ENCODE measurements at regions not wholly inside any gene's neighbourhood (a gene's known extent, or its start where the extent isn't known, plus 50 kb on each side); places are given as distances from the start of the nearest gene placed in this dataset.

- DNase-seq (ENCODE audit: insufficient read length, low spot score) (no peak), FAIRE-seq (no peak)
- TF ChIP-seq CTCF (IDR thresholded peaks at IDR 0.05; ENCODE audit: insufficient read depth, missing control alignments): no peak
Observed at GRCh38 chr11:104736502-104736901, 161.8 kb downstream of the CASP12 start.

- FAIRE-seq (no peak), DNase-seq (ENCODE audit: insufficient read length, low spot score) (no peak)
- no peak for TF ChIP-seq CTCF (IDR thresholded peaks at IDR 0.05; ENCODE audit: insufficient read depth, missing control alignments)
Observed at GRCh38 chr11:104734998-104735397, 163.3 kb downstream of the CASP12 start.

- FAIRE-seq (no peak), DNase-seq (ENCODE audit: insufficient read length, low spot score) (no peak)
- TF ChIP-seq CTCF (IDR thresholded peaks at IDR 0.05; ENCODE audit: insufficient read depth, missing control alignments): no peak
Observed at GRCh38 chr11:104731890-104732289, 166.4 kb downstream of the CASP12 start.

- TF ChIP-seq CTCF (IDR thresholded peaks at IDR 0.05; ENCODE audit: insufficient read depth, missing control alignments): no peak
- FAIRE-seq (no peak), DNase-seq (ENCODE audit: insufficient read length, low spot score) (no peak)
Observed at GRCh38 chr11:104728927-104729326, 169.3 kb downstream of the CASP12 start.

GRCh38 chr11:104727768-104728167, 170.5 kb downstream of the CASP12 start:
- no peak for TF ChIP-seq CTCF (IDR thresholded peaks at IDR 0.05; ENCODE audit: insufficient read depth, missing control alignments)
- DNase-seq (ENCODE audit: insufficient read length, low spot score) (no peak), FAIRE-seq (no peak)

GRCh38 chr11:104727095-104727494, 171.2 kb downstream of the CASP12 start:
- FAIRE-seq: no peak
- DNase-seq (ENCODE audit: insufficient read length, low spot score): no peak
- no peak for TF ChIP-seq CTCF (IDR thresholded peaks at IDR 0.05; ENCODE audit: insufficient read depth, missing control alignments)

GRCh38 chr11:104725796-104726408, 172.4 kb downstream of the CASP12 start:
- FAIRE-seq (no peak), DNase-seq (ENCODE audit: insufficient read length, low spot score) (no peak)
- no peak for TF ChIP-seq CTCF (IDR thresholded peaks at IDR 0.05; ENCODE audit: insufficient read depth, missing control alignments)
